Ovary (tissue), 7 donors: ENCODE measurements at regions not wholly inside any gene's neighbourhood (a gene's known extent, or its start where the extent isn't known, plus 50 kb on each side); places are given as distances from the start of the nearest gene placed in this dataset.

Experiments
- DNase-seq, 5 donors: peaks; one replicate each; pipeline ENCODE4 v3.0.0-alpha.2; 2019 to 2020
- H3K27ac ChIP-seq, 2 donors: fragments of 200-600 bp; one replicate each; pipeline versions ENCODE4 v1.5.1 to v1.8.0; 2019 to 2022
- H3K27me3 ChIP-seq: fragments of 200-600 bp; one replicate; pipeline ENCODE4 v1.8.0; 2022
- H3K36me3 ChIP-seq: fragments of 200-600 bp; sonication (generic); one replicate; pipeline ENCODE4 v1.5.1; 2019
- H3K4me1 ChIP-seq: one replicate; pipeline ENCODE4 v1.8.1; 2013; ENCODE audit warnings: mild to moderate bottlenecking, moderate library complexity; ENCODE audit not compliant: insufficient read depth
- H3K4me3 ChIP-seq: fragments of 200-600 bp; sonication (generic); one replicate; pipeline ENCODE4 v1.5.1; 2017
- H3K9me3 ChIP-seq, 2 donors: fragments of 200-600 bp in 1 of 2; sonication (generic) in 1 of 2; one replicate each; pipeline versions ENCODE4 v1.5.1 to v1.8.1; 2013 to 2019; ENCODE audit warnings: mild to moderate bottlenecking in 1 of 2, moderate library complexity in 1 of 2
- EP300 ChIP-seq: sonication (generic); formaldehyde crosslinking; IDR thresholded peaks from one replicate; pipeline ENCODE4 v1.6.1; 2017; ENCODE audit warnings: antibody characterized with exemption
- POLR2A ChIP-seq: fragments of 450-650 bp; IDR thresholded peaks from one replicate; pipeline ENCODE4 v1.6.1; 2017; ENCODE audit warnings: antibody characterized with exemption, mild to moderate bottlenecking, moderate library complexity
- WGBS, 3 donors: extraction: QIAGEN DNeasy Blood & Tissue Kit in 1 of 3; methylation state at CpG; one replicate each; pipeline versions ENCODE4 v1.1.5 to v1.1.7; 2013 to 2017; 5-methylcytosine and 5-hydroxymethylcytosine counted together
- intact Hi-C, 4 donors: fragments of 100-400 bp; cut with DNase I; formaldehyde crosslinking; loops; one replicate each; pipeline versions ENCODE4 v1.11.0 to v1.15.1; 2022 to 2023
- TF ChIP-seq, protein P1 (sequence below), 3 donors: fragments of 450-650 bp in 2 of 3; fragments of 200-600 bp in 1 of 3; IDR thresholded peaks; one replicate each; pipeline versions ENCODE4 v1.5.1 to v1.8.0; 2016 to 2022; ENCODE audit warnings: antibody characterized with exemption in 3 of 3, mild to moderate bottlenecking in 1 of 3
- donor health status: DM: no; HTN: no; CAD: no; lungs with moderate emphysema.
- donor health status: DM: no; HTN: no; CAD: no.
- donor health status: Bipolar disorder and iron deficiency.
- donor health status: DM: no; HTN: no; CAD: no.
- donor health status: DM: yes; HTN: yes; CAD: no.

GRCh38 chr5:3105172-3105571, 353.7 kb upstream of the IRX2 start:
- 41 to 63% (median 61%) methylated on average over 3 of the region's 3 CpGs for WGBS, 3 donors
- TF ChIP-seq, protein P1, sequence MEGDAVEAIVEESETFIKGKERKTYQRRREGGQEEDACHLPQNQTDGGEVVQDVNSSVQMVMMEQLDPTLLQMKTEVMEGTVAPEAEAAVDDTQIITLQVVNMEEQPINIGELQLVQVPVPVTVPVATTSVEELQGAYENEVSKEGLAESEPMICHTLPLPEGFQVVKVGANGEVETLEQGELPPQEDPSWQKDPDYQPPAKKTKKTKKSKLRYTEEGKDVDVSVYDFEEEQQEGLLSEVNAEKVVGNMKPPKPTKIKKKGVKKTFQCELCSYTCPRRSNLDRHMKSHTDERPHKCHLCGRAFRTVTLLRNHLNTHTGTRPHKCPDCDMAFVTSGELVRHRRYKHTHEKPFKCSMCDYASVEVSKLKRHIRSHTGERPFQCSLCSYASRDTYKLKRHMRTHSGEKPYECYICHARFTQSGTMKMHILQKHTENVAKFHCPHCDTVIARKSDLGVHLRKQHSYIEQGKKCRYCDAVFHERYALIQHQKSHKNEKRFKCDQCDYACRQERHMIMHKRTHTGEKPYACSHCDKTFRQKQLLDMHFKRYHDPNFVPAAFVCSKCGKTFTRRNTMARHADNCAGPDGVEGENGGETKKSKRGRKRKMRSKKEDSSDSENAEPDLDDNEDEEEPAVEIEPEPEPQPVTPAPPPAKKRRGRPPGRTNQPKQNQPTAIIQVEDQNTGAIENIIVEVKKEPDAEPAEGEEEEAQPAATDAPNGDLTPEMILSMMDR (IDR thresholded peaks at IDR 0.05): no peak
- TF ChIP-seq POLR2A (no peak), EP300 (no peak)

GRCh38 chr5:3104429-3105060, 353.1 kb upstream of the IRX2 start:
- Histone ChIP-seq H3K27ac (no peak overlapping the region), H3K27me3 (no peaks in the 10 kb centered on the region)

More at GRCh38 chr5:3105172-3105571, 353.7 kb upstream of the IRX2 start:
- no peaks in the 10 kb centered on the region for H3K27me3 ChIP-seq
- no peaks in the 10 kb centered on the region for H3K9me3 ChIP-seq
- intact Hi-C loops: no loop called here
- H3K4me3 ChIP-seq: no peak overlapping the region
- H3K4me1 ChIP-seq: no peaks in the 10 kb centered on the region
- no peaks in the 10 kb centered on the region for H3K36me3 ChIP-seq
- no peak for DNase-seq
- no peak overlapping the region for H3K27ac ChIP-seq

GRCh38 chr5:3103262-3103811, 351.9 kb upstream of the IRX2 start:
- no peaks in the 10 kb centered on the region for H3K9me3 ChIP-seq
- no peaks in the 10 kb centered on the region for H3K27me3 ChIP-seq
- WGBS, 3 donors: 24 to 41% (median 38%) methylated on average over 21 of the region's 21 CpGs
- no peaks in the 10 kb centered on the region for H3K36me3 ChIP-seq
- H3K4me3 ChIP-seq: no peak overlapping the region
- TF ChIP-seq, protein P1 (IDR thresholded peaks at IDR 0.05): no peak
- TF ChIP-seq POLR2A (no peak), EP300 (no peak)
- DNase-seq: no peak
- intact Hi-C loops: no loop called here
- H3K27ac ChIP-seq: no peak overlapping the region
- no peaks in the 10 kb centered on the region for H3K4me1 ChIP-seq

More at GRCh38 chr5:3104429-3105060, 353.1 kb upstream of the IRX2 start:
- intact Hi-C loops: no loop called here
- Histone ChIP-seq H3K4me1 (no peaks in the 10 kb centered on the region), H3K36me3 (no peaks in the 10 kb centered on the region), H3K4me3 (no peak overlapping the region), H3K9me3 (no peaks in the 10 kb centered on the region)
- DNase-seq: no peak
- TF ChIP-seq, protein P1 (IDR thresholded peaks at IDR 0.05): no peak
- no peak for TF ChIP-seq POLR2A
- TF ChIP-seq EP300: no peak
- WGBS, 3 donors: 26 to 31% (median 27%) methylated on average over 21 of the region's 21 CpGs

DNA sequence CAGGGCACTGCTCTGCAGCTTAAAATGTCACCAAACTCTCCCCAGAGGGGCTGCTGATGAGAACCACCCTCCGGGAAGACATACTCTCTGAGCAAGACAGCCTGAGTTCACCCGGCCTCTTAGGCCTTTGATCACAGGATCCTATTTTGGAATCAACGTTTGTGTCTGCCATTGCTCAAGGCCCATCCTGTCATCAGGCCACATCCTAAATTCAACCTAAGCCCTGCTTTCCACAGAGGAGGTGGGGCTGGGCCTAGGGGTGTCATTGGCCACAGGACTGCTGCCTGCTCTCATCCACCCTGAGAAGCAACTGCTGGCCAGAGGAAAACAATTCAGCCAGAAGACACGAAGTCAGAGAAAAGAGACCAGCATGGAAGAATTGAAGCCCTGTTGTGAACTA, 351.1 kb upstream of the IRX2 start:
- H3K4me1 ChIP-seq: no peaks in the 10 kb centered on the region

More for the DNA sequence above, 351.1 kb upstream of the IRX2 start:
- TF ChIP-seq POLR2A: no peak
- TF ChIP-seq, protein P1 (IDR thresholded peaks at IDR 0.05): no peak
- Histone ChIP-seq H3K4me3 (no peak overlapping the region), H3K36me3 (no peaks in the 10 kb centered on the region), H3K9me3 (no peaks in the 10 kb centered on the region), H3K27me3 (no peaks in the 10 kb centered on the region), H3K27ac (no peak overlapping the region)
- WGBS, 3 donors: 64 to 70% (median 68%) methylated on average over 4 of the region's 4 CpGs
- intact Hi-C loops: no loop called here
- DNase-seq: no peak
